ENCODE measurements at regions not wholly inside any gene's neighbourhood (a gene's known extent, or its start where the extent isn't known, plus 50 kb on each side); places are given as distances from the start of the nearest gene placed in this dataset.

DNA sequence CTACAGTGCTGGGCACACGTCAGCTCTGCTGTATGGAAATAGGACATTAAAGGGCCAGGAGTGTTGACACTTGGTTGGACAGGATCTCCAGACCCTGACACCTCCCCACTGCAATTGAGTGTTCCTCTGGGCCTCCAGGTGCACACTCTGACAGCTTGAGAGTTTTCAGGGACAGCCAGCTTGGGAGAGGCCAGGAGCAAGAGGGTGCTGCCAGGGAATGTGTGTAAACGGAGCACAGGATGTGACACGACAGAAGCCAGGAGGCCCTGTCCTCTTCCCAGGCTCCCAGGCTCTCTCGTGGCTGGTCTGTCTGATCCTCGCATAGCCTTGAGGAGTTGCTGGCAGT is 318.1 kb upstream of the HS6ST1 start:
- no peaks in the 10 kb centered on the region for H3K36me3 ChIP-seq
- TF ChIP-seq, protein P1, sequence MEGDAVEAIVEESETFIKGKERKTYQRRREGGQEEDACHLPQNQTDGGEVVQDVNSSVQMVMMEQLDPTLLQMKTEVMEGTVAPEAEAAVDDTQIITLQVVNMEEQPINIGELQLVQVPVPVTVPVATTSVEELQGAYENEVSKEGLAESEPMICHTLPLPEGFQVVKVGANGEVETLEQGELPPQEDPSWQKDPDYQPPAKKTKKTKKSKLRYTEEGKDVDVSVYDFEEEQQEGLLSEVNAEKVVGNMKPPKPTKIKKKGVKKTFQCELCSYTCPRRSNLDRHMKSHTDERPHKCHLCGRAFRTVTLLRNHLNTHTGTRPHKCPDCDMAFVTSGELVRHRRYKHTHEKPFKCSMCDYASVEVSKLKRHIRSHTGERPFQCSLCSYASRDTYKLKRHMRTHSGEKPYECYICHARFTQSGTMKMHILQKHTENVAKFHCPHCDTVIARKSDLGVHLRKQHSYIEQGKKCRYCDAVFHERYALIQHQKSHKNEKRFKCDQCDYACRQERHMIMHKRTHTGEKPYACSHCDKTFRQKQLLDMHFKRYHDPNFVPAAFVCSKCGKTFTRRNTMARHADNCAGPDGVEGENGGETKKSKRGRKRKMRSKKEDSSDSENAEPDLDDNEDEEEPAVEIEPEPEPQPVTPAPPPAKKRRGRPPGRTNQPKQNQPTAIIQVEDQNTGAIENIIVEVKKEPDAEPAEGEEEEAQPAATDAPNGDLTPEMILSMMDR (IDR thresholded peaks at IDR 0.05) = no peak
- TF ChIP-seq EP300 (IDR thresholded peaks at IDR 0.05) (no peak), POLR2A (IDR thresholded peaks at IDR 0.05) (no peak)
- 89 to 97% methylated on average over 5 of the region's 5 CpGs for WGBS, 2 donors
- no peak overlapping the region for H3K27ac ChIP-seq
- H3K4me1 ChIP-seq = peaks cover 0 to 28% (median 2%) of the 10 kb centered on the region in 4 donors
- no peaks in the 10 kb centered on the region for H3K9me3 ChIP-seq
- no peak overlapping the region for H3K4me3 ChIP-seq
- no peaks in the 10 kb centered on the region for H3K27me3 ChIP-seq
- no peak for DNase-seq (ENCODE audit: low spot score in 2 of 2)

DNA sequence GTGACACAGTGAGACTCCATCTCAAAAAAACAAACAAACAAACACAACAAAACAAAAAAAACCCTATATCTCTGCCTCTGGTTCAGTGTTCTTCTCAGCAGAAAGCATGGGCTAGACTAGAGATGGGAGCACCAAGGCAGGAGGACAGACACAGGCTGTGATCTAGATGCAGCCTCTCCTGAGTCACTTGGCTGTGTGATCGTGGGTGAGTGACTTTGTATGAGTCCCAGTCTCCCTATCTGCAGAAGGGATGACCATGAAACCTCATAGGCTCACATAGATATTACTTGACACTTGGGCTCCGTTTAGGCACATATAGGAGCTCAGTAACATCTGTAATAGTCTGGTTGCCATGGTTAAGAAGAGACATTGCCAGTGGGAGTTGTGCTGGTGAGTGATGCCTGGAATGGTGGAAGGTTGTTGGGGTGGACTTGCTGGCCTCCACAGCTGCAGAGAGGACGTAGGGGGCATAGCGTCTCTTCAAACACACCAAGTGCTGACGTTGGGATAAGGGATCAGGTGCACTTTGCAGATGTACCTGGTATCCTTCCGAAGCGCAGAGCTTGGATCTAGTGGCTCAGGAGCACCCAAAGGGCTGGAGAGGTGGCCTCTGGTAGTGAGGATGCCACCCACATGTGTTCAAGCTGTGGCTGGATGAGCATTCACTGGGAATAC is 318.9 kb upstream of the HS6ST1 start:
- DNase-seq (ENCODE audit: low spot score in 2 of 2) = no peak

DNA sequence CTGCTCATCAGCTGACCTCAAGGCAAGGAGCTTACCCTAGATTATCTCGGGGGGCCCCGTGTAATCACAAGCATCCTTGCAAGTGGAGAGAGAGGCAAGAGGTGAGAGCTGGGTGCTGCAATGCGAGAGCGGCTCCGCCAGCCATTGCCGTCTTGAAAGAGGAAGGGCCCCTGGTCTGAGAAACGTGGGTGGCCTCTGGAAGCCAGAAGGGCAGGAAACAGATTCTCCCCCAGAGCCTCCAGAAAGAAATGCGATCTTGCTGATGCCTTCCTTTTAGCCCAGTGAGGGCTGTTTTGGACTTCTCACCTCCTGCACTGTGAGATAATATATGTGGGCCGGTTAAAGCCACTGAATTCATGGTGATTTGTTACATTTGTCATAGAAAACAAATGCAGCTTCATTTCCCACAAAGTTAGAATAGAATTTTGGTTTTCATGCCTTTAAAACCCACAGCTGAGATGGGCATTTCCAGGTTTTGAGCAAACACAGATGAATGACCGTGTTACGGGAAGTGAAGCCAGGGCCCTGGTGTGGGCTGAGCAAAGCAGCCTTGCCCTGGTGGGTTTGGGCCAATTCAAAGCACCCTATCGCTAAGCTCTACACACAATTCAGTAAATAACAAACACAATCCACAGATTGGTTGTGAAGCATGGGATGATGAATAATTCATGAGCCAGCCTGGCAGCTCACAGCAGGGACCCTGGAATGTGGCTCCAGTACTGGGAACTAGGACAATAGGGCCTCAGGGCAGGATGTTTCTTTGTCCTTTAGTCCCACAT is 319.9 kb upstream of the HS6ST1 start:
- no peaks in the 10 kb centered on the region for H3K9me3 ChIP-seq
- H3K4me1 ChIP-seq = peaks cover 0 to 28% (median 2%) of the 10 kb centered on the region in 4 donors
- 39 to 44% methylated on average over 12 of the region's 12 CpGs for whole genome bisulfite sequencing, 2 donors
- no peaks in the 10 kb centered on the region for H3K27me3 ChIP-seq
- no peak for DNase-seq (ENCODE audit: low spot score in 2 of 2)
- H3K27ac ChIP-seq = peak overlapping the region in 2 of 4 donors; percentile 4 to 36
- TF ChIP-seq EP300 (IDR thresholded peaks at IDR 0.05) = no peak
- no peak for TF ChIP-seq POLR2A (IDR thresholded peaks at IDR 0.05)
- TF ChIP-seq, protein P1 (IDR thresholded peaks at IDR 0.05) = no peak
- no peak overlapping the region for H3K4me3 ChIP-seq
- no peaks in the 10 kb centered on the region for H3K36me3 ChIP-seq

More for the DNA sequence above, 318.9 kb upstream of the HS6ST1 start:
- Histone ChIP-seq H3K27ac (no peak overlapping the region), H3K4me3 (no peak overlapping the region), H3K27me3 (no peaks in the 10 kb centered on the region), H3K9me3 (no peaks in the 10 kb centered on the region), H3K4me1 (peaks cover 0 to 28% (median 2%) of the 10 kb centered on the region in 4 donors), H3K36me3 (no peaks in the 10 kb centered on the region)
- WGBS, 2 donors = 93 to 95% methylated on average over 7 of the region's 7 CpGs
- TF ChIP-seq, protein P1 (IDR thresholded peaks at IDR 0.05) = no peak
- TF ChIP-seq POLR2A (IDR thresholded peaks at IDR 0.05) = no peak
- TF ChIP-seq EP300 (IDR thresholded peaks at IDR 0.05) = no peak

DNA sequence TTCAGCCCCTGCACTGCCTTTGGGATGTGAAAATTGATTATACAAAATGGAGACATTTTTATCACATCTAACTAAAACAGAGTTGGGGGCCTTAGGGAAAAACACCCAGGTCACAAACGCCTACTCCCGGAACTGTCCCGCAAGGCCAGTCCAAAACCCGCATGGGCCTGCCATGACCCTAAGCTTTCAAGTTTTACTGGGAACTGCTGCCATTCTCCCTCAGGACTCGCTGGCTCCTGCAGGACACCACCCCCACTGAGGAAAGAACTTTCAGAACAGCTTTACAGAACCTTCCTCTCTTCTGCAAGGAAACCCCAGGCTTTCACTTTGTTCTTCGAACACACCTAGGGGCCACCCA is 320.4 kb upstream of the HS6ST1 start:
- DNase-seq (ENCODE audit: low spot score in 2 of 2) = no peak
- Histone ChIP-seq H3K4me1 (peaks cover 0 to 28% (median 2%) of the 10 kb centered on the region in 4 donors), H3K27ac (peak overlapping the region in 2 of 4 donors; percentile 4 to 36), H3K9me3 (no peaks in the 10 kb centered on the region), H3K27me3 (no peaks in the 10 kb centered on the region), H3K4me3 (no peak overlapping the region), H3K36me3 (no peaks in the 10 kb centered on the region)
- WGBS, 2 donors = 58 to 67% methylated on average over 6 of the region's 6 CpGs
- TF ChIP-seq, protein P1 (IDR thresholded peaks at IDR 0.05) = no peak
- TF ChIP-seq POLR2A (IDR thresholded peaks at IDR 0.05) (no peak), EP300 (IDR thresholded peaks at IDR 0.05) (no peak)

DNA sequence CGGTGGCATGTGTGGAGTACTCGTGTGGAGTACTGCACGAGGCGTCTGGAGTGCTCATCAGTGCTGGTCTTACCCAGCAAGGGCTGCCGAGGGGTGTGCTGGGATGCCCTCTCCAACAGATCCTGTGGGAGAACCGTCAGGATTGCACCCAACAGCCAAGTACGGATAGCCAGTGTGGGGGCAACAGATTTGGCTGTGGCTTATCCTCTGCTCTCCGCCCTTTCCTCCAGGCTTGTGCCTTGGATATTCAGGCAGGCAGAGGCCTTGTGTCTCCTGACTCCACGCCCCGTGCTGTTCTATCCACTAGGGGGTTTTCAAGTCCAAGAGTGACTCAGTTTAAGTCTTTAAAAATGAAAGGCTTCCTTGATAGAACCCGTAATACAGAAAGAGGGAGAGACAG is 321.0 kb upstream of the HS6ST1 start:
- Histone ChIP-seq H3K4me1 (peaks cover 0 to 28% (median 2%) of the 10 kb centered on the region in 4 donors), H3K27ac (no peak overlapping the region), H3K4me3 (no peak overlapping the region), H3K27me3 (no peaks in the 10 kb centered on the region), H3K9me3 (no peaks in the 10 kb centered on the region), H3K36me3 (no peaks in the 10 kb centered on the region)
- TF ChIP-seq, protein P1 (IDR thresholded peaks at IDR 0.05) = no peak
- TF ChIP-seq EP300 (IDR thresholded peaks at IDR 0.05) = no peak
- TF ChIP-seq POLR2A (IDR thresholded peaks at IDR 0.05) = no peak
- DNase-seq (ENCODE audit: low spot score in 2 of 2) = no peak
- WGBS, 2 donors = 85 to 90% methylated on average over 11 of the region's 11 CpGs
